ENCODE measurements at regions not wholly inside any gene's neighbourhood (a gene's known extent, or its start where the extent isn't known, plus 50 kb on each side); places are given as distances from the start of the nearest gene placed in this dataset.

DNA sequence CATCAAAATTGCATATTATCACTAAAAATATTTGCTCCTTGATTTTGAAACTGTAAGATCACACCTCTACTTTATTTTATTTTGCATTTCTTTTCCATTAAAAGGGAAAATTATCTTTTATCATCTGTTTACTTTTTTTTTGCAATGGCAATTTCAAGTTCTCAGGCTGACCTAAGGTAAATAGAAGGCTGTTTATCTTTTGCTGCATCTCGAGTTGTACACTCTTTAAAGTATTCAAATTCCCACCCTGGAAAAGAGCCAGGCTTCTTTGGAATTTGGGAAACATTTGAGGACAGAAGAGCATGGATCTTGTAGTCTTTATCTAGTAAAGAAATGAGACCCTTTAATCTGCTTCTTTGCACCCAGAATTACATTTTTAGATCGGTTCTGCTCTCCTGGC lies 645.7 kb downstream of the SLC4A3 start:
- no peak overlapping the region for H3K4me3 ChIP-seq (ENCODE audit: low read length)
- no peaks in the 10 kb centered on the region for H3K79me2 ChIP-seq (replicated peaks; ENCODE audit: insufficient read depth, low read length)
- no peaks in the 10 kb centered on the region for H3F3A ChIP-seq (ENCODE audit: insufficient read depth, low read length, poor library complexity, severe bottlenecking)
- TF ChIP-seq MXI1 (conservative IDR thresholded peaks at IDR 0.05; ENCODE audit: poor library complexity, severe bottlenecking) (no peak), POLR2AphosphoS5 (IDR thresholded peaks at IDR 0.05) (no peak), TAF1 (IDR thresholded peaks at IDR 0.05; ENCODE audit: low read depth) (no peak), EP300 (conservative IDR thresholded peaks at IDR 0.05; ENCODE audit: poor library complexity, severe bottlenecking) (no peak), SMC3 (conservative IDR thresholded peaks at IDR 0.05; ENCODE audit: poor library complexity) (no peak), EZH2 (IDR thresholded peaks at IDR 0.05; ENCODE audit: borderline replicate concordance, insufficient read depth, low read length, poor library complexity, severe bottlenecking) (no peak), RAD21 (conservative IDR thresholded peaks at IDR 0.05) (no peak)
- TF ChIP-seq, protein P1, sequence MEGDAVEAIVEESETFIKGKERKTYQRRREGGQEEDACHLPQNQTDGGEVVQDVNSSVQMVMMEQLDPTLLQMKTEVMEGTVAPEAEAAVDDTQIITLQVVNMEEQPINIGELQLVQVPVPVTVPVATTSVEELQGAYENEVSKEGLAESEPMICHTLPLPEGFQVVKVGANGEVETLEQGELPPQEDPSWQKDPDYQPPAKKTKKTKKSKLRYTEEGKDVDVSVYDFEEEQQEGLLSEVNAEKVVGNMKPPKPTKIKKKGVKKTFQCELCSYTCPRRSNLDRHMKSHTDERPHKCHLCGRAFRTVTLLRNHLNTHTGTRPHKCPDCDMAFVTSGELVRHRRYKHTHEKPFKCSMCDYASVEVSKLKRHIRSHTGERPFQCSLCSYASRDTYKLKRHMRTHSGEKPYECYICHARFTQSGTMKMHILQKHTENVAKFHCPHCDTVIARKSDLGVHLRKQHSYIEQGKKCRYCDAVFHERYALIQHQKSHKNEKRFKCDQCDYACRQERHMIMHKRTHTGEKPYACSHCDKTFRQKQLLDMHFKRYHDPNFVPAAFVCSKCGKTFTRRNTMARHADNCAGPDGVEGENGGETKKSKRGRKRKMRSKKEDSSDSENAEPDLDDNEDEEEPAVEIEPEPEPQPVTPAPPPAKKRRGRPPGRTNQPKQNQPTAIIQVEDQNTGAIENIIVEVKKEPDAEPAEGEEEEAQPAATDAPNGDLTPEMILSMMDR (IDR thresholded peaks at IDR 0.05; ENCODE audit: poor library complexity, severe bottlenecking), result no peak
- TF ChIP-seq, protein P2, sequence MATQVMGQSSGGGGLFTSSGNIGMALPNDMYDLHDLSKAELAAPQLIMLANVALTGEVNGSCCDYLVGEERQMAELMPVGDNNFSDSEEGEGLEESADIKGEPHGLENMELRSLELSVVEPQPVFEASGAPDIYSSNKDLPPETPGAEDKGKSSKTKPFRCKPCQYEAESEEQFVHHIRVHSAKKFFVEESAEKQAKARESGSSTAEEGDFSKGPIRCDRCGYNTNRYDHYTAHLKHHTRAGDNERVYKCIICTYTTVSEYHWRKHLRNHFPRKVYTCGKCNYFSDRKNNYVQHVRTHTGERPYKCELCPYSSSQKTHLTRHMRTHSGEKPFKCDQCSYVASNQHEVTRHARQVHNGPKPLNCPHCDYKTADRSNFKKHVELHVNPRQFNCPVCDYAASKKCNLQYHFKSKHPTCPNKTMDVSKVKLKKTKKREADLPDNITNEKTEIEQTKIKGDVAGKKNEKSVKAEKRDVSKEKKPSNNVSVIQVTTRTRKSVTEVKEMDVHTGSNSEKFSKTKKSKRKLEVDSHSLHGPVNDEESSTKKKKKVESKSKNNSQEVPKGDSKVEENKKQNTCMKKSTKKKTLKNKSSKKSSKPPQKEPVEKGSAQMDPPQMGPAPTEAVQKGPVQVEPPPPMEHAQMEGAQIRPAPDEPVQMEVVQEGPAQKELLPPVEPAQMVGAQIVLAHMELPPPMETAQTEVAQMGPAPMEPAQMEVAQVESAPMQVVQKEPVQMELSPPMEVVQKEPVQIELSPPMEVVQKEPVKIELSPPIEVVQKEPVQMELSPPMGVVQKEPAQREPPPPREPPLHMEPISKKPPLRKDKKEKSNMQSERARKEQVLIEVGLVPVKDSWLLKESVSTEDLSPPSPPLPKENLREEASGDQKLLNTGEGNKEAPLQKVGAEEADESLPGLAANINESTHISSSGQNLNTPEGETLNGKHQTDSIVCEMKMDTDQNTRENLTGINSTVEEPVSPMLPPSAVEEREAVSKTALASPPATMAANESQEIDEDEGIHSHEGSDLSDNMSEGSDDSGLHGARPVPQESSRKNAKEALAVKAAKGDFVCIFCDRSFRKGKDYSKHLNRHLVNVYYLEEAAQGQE (IDR thresholded peaks at IDR 0.05; ENCODE audit: borderline replicate concordance), result no peak
- no peak overlapping the region for H3K9ac ChIP-seq (ENCODE audit: low read length)
- H3K4me2 ChIP-seq (ENCODE audit: low read length), result no peak overlapping the region
- no peaks in the 10 kb centered on the region for H3K27me3 ChIP-seq (ENCODE audit: insufficient read depth, low read depth, low read length)
- no peak overlapping the region for H2AFZ ChIP-seq (ENCODE audit: low read depth, low read length)
- no peaks in the 10 kb centered on the region for H4K20me1 ChIP-seq (ENCODE audit: insufficient read depth)
- no peaks in the 10 kb centered on the region for H3K36me3 ChIP-seq (ENCODE audit: insufficient read depth, low read length)
- no peaks in the 10 kb centered on the region for H3K9me3 ChIP-seq (ENCODE audit: low read length)
- no peaks in the 10 kb centered on the region for H3K9me2 ChIP-seq (ENCODE audit: insufficient read depth, low read length)
- H3K27ac ChIP-seq (ENCODE audit: low read length), result no peak overlapping the region

DNA sequence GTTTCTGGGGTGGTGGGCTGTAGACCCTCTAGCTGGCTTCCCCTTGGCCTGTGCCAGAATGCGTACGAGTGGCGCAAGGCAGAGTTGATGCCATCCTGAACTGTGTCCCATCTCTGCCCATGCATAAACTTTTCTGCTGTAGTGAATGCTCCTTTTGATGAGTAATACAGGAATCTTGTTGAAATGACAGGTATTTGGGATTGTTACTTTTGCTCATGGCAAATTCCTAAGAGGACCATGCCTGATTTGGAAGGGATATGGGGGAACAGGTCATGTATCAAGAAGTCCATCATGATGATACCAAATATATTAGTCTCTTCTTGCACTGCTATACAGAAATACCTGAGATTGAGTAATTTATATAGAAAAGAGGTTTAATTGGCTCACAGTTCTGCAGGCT lies 648.0 kb downstream of the SLC4A3 start:
- H3K9ac ChIP-seq (ENCODE audit: low read length), result no peak overlapping the region
- H3K4me2 ChIP-seq (ENCODE audit: low read length), result no peak overlapping the region
- H3K9me3 ChIP-seq (ENCODE audit: low read length), result no peaks in the 10 kb centered on the region
- H4K20me1 ChIP-seq (ENCODE audit: insufficient read depth), result no peaks in the 10 kb centered on the region
- H3K27ac ChIP-seq (ENCODE audit: low read length), result no peak overlapping the region
- H2AFZ ChIP-seq (ENCODE audit: low read depth, low read length), result no peak overlapping the region
- no peak for TF ChIP-seq TAF1 (IDR thresholded peaks at IDR 0.05; ENCODE audit: low read depth)
- TF ChIP-seq SMC3 (conservative IDR thresholded peaks at IDR 0.05; ENCODE audit: poor library complexity), result no peak
- no peak for TF ChIP-seq EP300 (conservative IDR thresholded peaks at IDR 0.05; ENCODE audit: poor library complexity, severe bottlenecking)
- TF ChIP-seq MXI1 (conservative IDR thresholded peaks at IDR 0.05; ENCODE audit: poor library complexity, severe bottlenecking), result no peak
- no peak for TF ChIP-seq POLR2AphosphoS5 (IDR thresholded peaks at IDR 0.05)
- TF ChIP-seq EZH2 (IDR thresholded peaks at IDR 0.05; ENCODE audit: borderline replicate concordance, insufficient read depth, low read length, poor library complexity, severe bottlenecking), result no peak
- no peak for TF ChIP-seq RAD21 (conservative IDR thresholded peaks at IDR 0.05)
- TF ChIP-seq, protein P2 (IDR thresholded peaks at IDR 0.05; ENCODE audit: borderline replicate concordance), result no peak
- TF ChIP-seq, protein P1 (IDR thresholded peaks at IDR 0.05; ENCODE audit: poor library complexity, severe bottlenecking), result no peak
- no peaks in the 10 kb centered on the region for H3K9me2 ChIP-seq (ENCODE audit: insufficient read depth, low read length)
- no peaks in the 10 kb centered on the region for H3K79me2 ChIP-seq (replicated peaks; ENCODE audit: insufficient read depth, low read length)
- no peaks in the 10 kb centered on the region for H3K36me3 ChIP-seq (ENCODE audit: insufficient read depth, low read length)
- H3K27me3 ChIP-seq (ENCODE audit: insufficient read depth, low read depth, low read length), result no peaks in the 10 kb centered on the region
- H3F3A ChIP-seq (ENCODE audit: insufficient read depth, low read length, poor library complexity, severe bottlenecking), result no peaks in the 10 kb centered on the region
- no peak overlapping the region for H3K4me3 ChIP-seq (ENCODE audit: low read length)
